ENCODE measurements at regions not wholly inside any gene's neighbourhood (a gene's known extent, or its start where the extent isn't known, plus 50 kb on each side); places are given as distances from the start of the nearest gene placed in this dataset.

GRCh38 chr9:129511285-129511900 lies 109.5 kb downstream of the C9orf50 start:
- no peak for TF ChIP-seq YY1 (IDR thresholded peaks at IDR 0.05; ENCODE audit: insufficient read depth, insufficient read length)
- no peak for TF ChIP-seq ZNF274 (IDR thresholded peaks at IDR 0.05; ENCODE audit: low read depth, low read length)
- no peak for TF ChIP-seq SUZ12 (IDR thresholded peaks at IDR 0.05; ENCODE audit: extremely low read depth, insufficient read depth, insufficient read length)
